T-helper 2 cell (primary cell): ENCODE measurements at regions not wholly inside any gene's neighbourhood (a gene's known extent, or its start where the extent isn't known, plus 50 kb on each side); places are given as distances from the start of the nearest gene placed in this dataset.

Experiments
- DNase-seq, 5 experiments: peaks; one replicate each; pipeline versions ENCODE4 v3.0.0 to v3.0.0-alpha.2; 2012 to 2022

GRCh38 chr4:19382993-19383756, 868.5 kb upstream of the SLIT2 start:
- DNase-seq: no peak

GRCh38 chr4:19381068-19381467, 870.6 kb upstream of the SLIT2 start:
- no peak for DNase-seq

GRCh38 chr4:19380600-19380999, 871.1 kb upstream of the SLIT2 start:
- no peak for DNase-seq

- DNase-seq: no peak
These were observed 872.5 kb upstream of the SLIT2 start for GRCh38 chr4:19379191-19379708.

GRCh38 chr4:19375931-19376330, 875.8 kb upstream of the SLIT2 start:
- no peak for DNase-seq

GRCh38 chr4:19375136-19375804, 876.4 kb upstream of the SLIT2 start:
- no peak for DNase-seq

- DNase-seq: no peak
These were observed 879.3 kb upstream of the SLIT2 start for GRCh38 chr4:19372390-19372789.

- no peak for DNase-seq
These were observed 882.9 kb upstream of the SLIT2 start for GRCh38 chr4:19368800-19369199.

- DNase-seq: no peak
These were observed 884.8 kb upstream of the SLIT2 start for GRCh38 chr4:19366916-19367315.

GRCh38 chr4:19358015-19358414, 893.7 kb upstream of the SLIT2 start:
- DNase-seq: no peak

GRCh38 chr4:19349416-19349815, 902.3 kb upstream of the SLIT2 start:
- no peak for DNase-seq

- no peak for DNase-seq
These were observed 903.0 kb upstream of the SLIT2 start for GRCh38 chr4:19348746-19349145.

- no peak for DNase-seq
These were observed 905.1 kb upstream of the SLIT2 start for GRCh38 chr4:19346636-19347035.

- no peak for DNase-seq
These were observed 922.1 kb upstream of the SLIT2 start for GRCh38 chr4:19329631-19330030.

- no peak for DNase-seq
These were observed 922.6 kb upstream of the SLIT2 start for GRCh38 chr4:19329077-19329476.

GRCh38 chr4:19327364-19327763, 924.3 kb upstream of the SLIT2 start:
- no peak for DNase-seq

- DNase-seq: no peak
These were observed 927.5 kb upstream of the SLIT2 start for GRCh38 chr4:19324184-19324583.

- DNase-seq: no peak
These were observed 932.1 kb upstream of the SLIT2 start for GRCh38 chr4:19319607-19320006.

- no peak for DNase-seq
These were observed 934.3 kb upstream of the SLIT2 start for GRCh38 chr4:19317377-19317776.

GRCh38 chr4:19314116-19314515, 937.6 kb upstream of the SLIT2 start:
- no peak for DNase-seq

- DNase-seq: no peak
These were observed 942.3 kb upstream of the SLIT2 start for GRCh38 chr4:19309378-19309777.

GRCh38 chr4:19304028-19304427, 947.7 kb upstream of the SLIT2 start:
- no peak for DNase-seq

GRCh38 chr4:19301527-19301926, 950.2 kb upstream of the SLIT2 start:
- DNase-seq: no peak

- DNase-seq: no peak
These were observed 951.5 kb upstream of the SLIT2 start for GRCh38 chr4:19300213-19300612.
